HepG2 (cell line): ENCODE measurements at regions not wholly inside any gene's neighbourhood (a gene's known extent, or its start where the extent isn't known, plus 50 kb on each side); places are given as distances from the start of the nearest gene placed in this dataset.
A peak's percentile ranks its signal among the peaks of the same experiment; 100 is the strongest.

Experiments
- ATAC-seq: fragments of 200-7000 bp; cut with Tn5 transposase; 3 replicates; pipeline ENCODE4 v1.9.1; 2020; ENCODE audit warnings: mild to moderate bottlenecking, moderate library complexity
- BruUV-seq: library from RNA; stranded (reverse); fragments of 400-500 nt; replicated peaks from 2 replicates; lab custom pipeline; 2021; lab: Mats Ljungman, UMichigan
- CTCF ChIA-PET: fragments of 300-600 bp; formaldehyde crosslinking; extraction: SDS; loops from one replicate; lab custom pipeline; 2021; ENCODE audit warnings: low total read pairs, inconsistent platforms, low intra/inter-chr PET ratio; lab: Yijun Ruan, JAX
- POLR2A ChIA-PET: fragments of 350-600 bp; sonication (Branson Sonifier 250); formaldehyde crosslinking; loops from one replicate; lab custom pipeline; 2020; ENCODE audit warnings: antibody characterized with exemption, inconsistent platforms; lab: Yijun Ruan, JAX
- DNase-seq: peaks from one replicate; pipeline ENCODE4 v3.0.0-alpha.2; 2015; ENCODE audit warnings: low spot score
- FAIRE-seq: peaks from 3 replicates; lab custom pipeline; 2011; peaks lifted over from hg19 to GRCh38; lab: Jason Lieb, UNC
- H2AFZ ChIP-seq: one replicate; pipeline ENCODE4 v1.6.1; 2011; ENCODE audit warnings: low read length, inconsistent platforms
- H3K27ac ChIP-seq: fragments of 300-600 bp; 3 replicates; pipeline ENCODE4 v1.8.0; 2011; ENCODE audit warnings: mixed run types, mild to moderate bottlenecking, mixed read lengths, low read length, inconsistent platforms; ENCODE audit not compliant: insufficient read depth; ENCODE audit errors: extremely low read length
- H3K27me3 ChIP-seq, 2 experiments: fragments of 200-600 bp in 1 of 2; 2 replicates in 1 of 2; 3 replicates in 1 of 2; pipeline versions ENCODE4 v1.6.0 to v1.8.0; 2011; ENCODE audit warnings: low read length in 2 of 2, mild to moderate bottlenecking in 2 of 2, moderate library complexity in 2 of 2, inconsistent platforms in 1 of 2; ENCODE audit not compliant: insufficient read depth in 2 of 2, control insufficient read depth in 1 of 2
- H3K36me3 ChIP-seq, 2 experiments: fragments of 200-600 bp in 1 of 2; replicated peaks in 1 of 2; 2 replicates in 1 of 2; 3 replicates in 1 of 2; pipeline versions ENCODE4 v1.5.1 to v1.8.0; 2011; ENCODE audit warnings: low read length in 2 of 2, inconsistent platforms in 1 of 2; ENCODE audit not compliant: insufficient read depth in 2 of 2, control insufficient read depth in 1 of 2
- H3K4me1 ChIP-seq: 2 replicates; pipeline ENCODE4 v1.5.1; 2012; ENCODE audit warnings: low read length, inconsistent platforms; ENCODE audit not compliant: insufficient read depth
- H3K4me2 ChIP-seq: 2 replicates; pipeline ENCODE4 v1.6.0; 2011; ENCODE audit warnings: low read depth, low read length, inconsistent platforms
- H3K4me3 ChIP-seq, 3 experiments: fragments of 200-600 bp in 1 of 3; sonication (generic), shearing (Covaris generic) in 1 of 3; replicated peaks in 1 of 3; 2 replicates each; pipeline ENCODE4 v1.5.1; 2011 to 2016; ENCODE audit warnings: low read length in 3 of 3, inconsistent platforms in 2 of 3, low read depth in 2 of 3, mild to moderate bottlenecking in 2 of 3, control low read depth in 1 of 3, mixed read lengths in 1 of 3; ENCODE audit not compliant: insufficient read depth in 1 of 3
- H3K79me2 ChIP-seq: one replicate; pipeline ENCODE4 v1.6.1; 2011; ENCODE audit warnings: low read length, inconsistent platforms; ENCODE audit not compliant: insufficient read depth
- H3K9ac ChIP-seq: 2 replicates; pipeline ENCODE4 v1.6.0; 2011; ENCODE audit warnings: mild to moderate bottlenecking, low read depth, low read length, inconsistent platforms; ENCODE audit not compliant: insufficient read depth
- H3K9me3 ChIP-seq: 2 replicates; pipeline ENCODE4 v1.5.1; 2012; ENCODE audit warnings: mild to moderate bottlenecking, low read length
- H4K20me1 ChIP-seq: 2 replicates; pipeline ENCODE4 v1.6.0; 2011; ENCODE audit warnings: inconsistent platforms, mild to moderate bottlenecking, low read length, moderate library complexity; ENCODE audit not compliant: insufficient read depth
- GLI4 ChIP-seq: sonication (generic); formaldehyde crosslinking; IDR thresholded peaks from 2 replicates; pipeline ENCODE4 v1.5.1; 2020; ENCODE audit warnings: missing genetic modification reagents, mild to moderate bottlenecking, moderate library complexity, borderline replicate concordance
- GRHL1 ChIP-seq: sonication (generic); formaldehyde crosslinking; conservative IDR thresholded peaks from 2 replicates; pipeline ENCODE4 v1.8.0; 2022; ENCODE audit warnings: missing genetic modification reagents
- HMGXB3 ChIP-seq: sonication (generic); formaldehyde crosslinking; IDR thresholded peaks from 2 replicates; pipeline ENCODE4 v1.4.0; 2020; ENCODE audit warnings: missing genetic modification reagents, borderline replicate concordance
- MAF1 ChIP-seq: sonication (generic); formaldehyde crosslinking; IDR thresholded peaks from 2 replicates; pipeline ENCODE4 v1.5.0; 2020; ENCODE audit warnings: missing genetic modification reagents, borderline replicate concordance
- MAFK ChIP-seq, 2 experiments: IDR thresholded peaks in 1 of 2; conservative IDR thresholded peaks in 1 of 2; 2 replicates each; pipeline ENCODE4 v1.6.1; 2011; ENCODE audit warnings: improper control_type of control experiment in 2 of 2, low read length in 2 of 2
- PRDM4 ChIP-seq: sonication (generic); formaldehyde crosslinking; IDR thresholded peaks from 2 replicates; pipeline ENCODE4 v1.9.0; 2021; ENCODE audit warnings: missing genetic modification reagents, borderline replicate concordance
- ZNF205 ChIP-seq: IDR thresholded peaks from 2 replicates; pipeline ENCODE4 v1.6.1; 2018; ENCODE audit warnings: missing biosample characterization, missing genetic modification reagents
- ZNF337 ChIP-seq: sonication (generic); formaldehyde crosslinking; IDR thresholded peaks from 2 replicates; pipeline ENCODE4 v1.5.1; 2020; ENCODE audit warnings: missing genetic modification reagents, low read depth, mild to moderate bottlenecking, borderline replicate concordance
- ZNF737 ChIP-seq: sonication (generic); formaldehyde crosslinking; IDR thresholded peaks from 2 replicates; pipeline ENCODE4 v1.5.0; 2020; ENCODE audit warnings: missing genetic modification reagents, mild to moderate bottlenecking, borderline replicate concordance
- ZSCAN5A ChIP-seq: sonication (generic); formaldehyde crosslinking; IDR thresholded peaks from 2 replicates; pipeline ENCODE4 v1.8.0; 2022; ENCODE audit warnings: mild to moderate bottlenecking, missing genetic modification reagents, borderline replicate concordance
- WGBS: methylation state at CpG from one replicate; pipeline ENCODE4 v1.1.6; 2017; ENCODE audit warnings: low lambda C conversion rate; 5-methylcytosine and 5-hydroxymethylcytosine counted together
- in situ Hi-C: cut with HindIII; loops from 2 replicates; pipeline ENCODE4 v1.10.0; 2017; ENCODE audit warnings: low pct_unique_long_range_greater_than_20kb; ENCODE audit not compliant: extremely low pct_ligation_motif_present
- intact Hi-C: fragments of 100-400 bp; cut with micrococcal nuclease; formaldehyde crosslinking; loops from one replicate; pipeline ENCODE4 v1.10.0; 2022; ENCODE audit not compliant: unreplicated experiment

- TF ChIP-seq GRHL1 (CRISPR knock-in tag) (no peak), HMGXB3 (CRISPR knock-in tag) (no peak; the same call in 1 of the 2 replicates), ZNF337 (no peak)
Measured at GRCh38 chr6:137802408-137803182, 64.5 kb upstream of the TNFAIP3 start (continued).

GRCh38 chr6:137804637-137805036 lies 62.4 kb upstream of the TNFAIP3 start:
- Histone ChIP-seq H3K27me3 (no peaks in the 10 kb centered on the region), H3K4me3 (no peak overlapping the region), H3K4me1 (peaks cover 86% of the 10 kb centered on the region), H3K9ac (no peak overlapping the region), H2AFZ (no peak overlapping the region), H3K4me2 (no peak overlapping the region), H3K79me2 (no peaks in the 10 kb centered on the region), H3K9me3 (no peaks in the 10 kb centered on the region), H3K36me3 (no peaks in the 10 kb centered on the region), H4K20me1 (no peaks in the 10 kb centered on the region), H3K27ac (no peak overlapping the region)
- ATAC-seq: no peak
- no TSS peak for BruUV-seq
- no peak for FAIRE-seq
- POLR2A ChIA-PET: interaction anchor here (1.6 kb wide), 1 partner anchor 62 kb away, joined by 3 read pairs; the partner anchor contains the start of gene TNFAIP3
- in situ Hi-C loops (loop anchor here (5.0 to 10.0 kb wide), 3 partner anchors 60 to 97 kb away; partner anchors contain the start of gene TNFAIP3), intact Hi-C loops (loop anchor here (10.0 kb wide), 1 partner anchor 140 kb away; no protein-coding TSS in a partner anchor)
- CTCF ChIA-PET: no interaction called here
- DNase-seq: no peak
- 66% methylated on average over 2 of the region's 2 CpGs for WGBS
- TF ChIP-seq MAF1 (CRISPR knock-in tag) (no peak), ZSCAN5A (CRISPR knock-in tag) (0 out of 2 replicates have a peak, but pooled peaks have one; percentile 31), ZNF737 (CRISPR knock-in tag) (no peak), PRDM4 (CRISPR knock-in tag) (no peak), GLI4 (CRISPR knock-in tag) (no peak), MAFK (conservative IDR thresholded peaks at IDR 0.05 in 1 of 2, IDR thresholded peaks at IDR 0.05 in 1 of 2; ENCODE audit: low read length in 2 of 2) (peak; percentile 67 to 81), ZNF205 (CRISPR knock-in tag) (no peak)
